Fibroblast of lung (primary cell): ENCODE measurements at regions not wholly inside any gene's neighbourhood (a gene's known extent, or its start where the extent isn't known, plus 50 kb on each side); places are given as distances from the start of the nearest gene placed in this dataset.

Experiments
- CTCF ChIP-seq, 2 donors: IDR thresholded peaks in 1 of 2; conservative IDR thresholded peaks in 1 of 2; 1 replicate in 1 of 2; 2 replicates in 1 of 2; pipeline ENCODE4 v1.5.1; 2011 to 2012; ENCODE audit warnings: low read length in 2 of 2, control low read depth in 1 of 2, inconsistent platforms in 1 of 2, low read depth in 1 of 2, mild to moderate bottlenecking in 1 of 2
- EZH2 ChIP-seq: IDR thresholded peaks from 2 replicates; pipeline ENCODE4 v1.5.1; 2012; ENCODE audit warnings: low read length, control low read depth, mild to moderate bottlenecking; ENCODE audit errors: missing control alignments

GRCh38 chr18:67292814-67293213 is 223.7 kb downstream of the DSEL start:
- TF ChIP-seq CTCF (conservative IDR thresholded peaks at IDR 0.05 in 1 of 2, IDR thresholded peaks at IDR 0.05 in 1 of 2; ENCODE audit: low read depth in 1 of 2, low read length in 2 of 2) (no peak), EZH2 (no peak)
